B cell (primary cell): ENCODE measurements at regions not wholly inside any gene's neighbourhood (a gene's known extent, or its start where the extent isn't known, plus 50 kb on each side); places are given as distances from the start of the nearest gene placed in this dataset.

Experiments
- ATAC-seq: fragments of 200-7000 bp; cut with Tn5 transposase; one replicate; pipeline ENCODE4 v1.10.0; 2021; ENCODE audit warnings: low read depth, mild to moderate bottlenecking, moderate number of reproducible peaks, moderate library complexity
- CTCF ChIA-PET: fragments of 350-600 bp; sonication (Branson Sonifier 250); formaldehyde crosslinking; loops from one replicate; lab custom pipeline; 2021; ENCODE audit warnings: antibody characterized with exemption, inconsistent platforms; lab: Charles Lee
- POLR2A ChIA-PET: fragments of 350-600 bp; sonication (Branson Sonifier 250); formaldehyde crosslinking; loops from one replicate; lab custom pipeline; 2021; ENCODE audit warnings: antibody characterized with exemption; lab: Charles Lee
- DNase-seq: peaks from one replicate; pipeline ENCODE4 v3.0.0; 2013
- H2AFZ ChIP-seq: 2 replicates; pipeline ENCODE4 v1.6.1; 2012; ENCODE audit warnings: mild to moderate bottlenecking, low read depth, low read length; ENCODE audit not compliant: insufficient read depth, poor library complexity, severe bottlenecking
- H3K27ac ChIP-seq, 2 donors: 1 replicate in 1 of 2; 2 replicates in 1 of 2; pipeline ENCODE4 v1.5.1; 2012 to 2013; ENCODE audit warnings: low read length in 2 of 2, mild to moderate bottlenecking in 2 of 2, moderate library complexity in 1 of 2
- H3K27me3 ChIP-seq, 4 experiments: fragments of 200-600 bp in 1 of 4; sonication (generic) in 1 of 4; replicated peaks in 1 of 4; 1 replicate in 2 of 4; 2 replicates in 2 of 4; pipeline versions ENCODE4 v1.6.1 to v1.7.0; 2013 to 2016; ENCODE audit warnings: low read length in 3 of 4, mild to moderate bottlenecking in 2 of 4, mixed read lengths in 1 of 4, moderate library complexity in 1 of 4; ENCODE audit not compliant: insufficient read depth in 4 of 4, control insufficient read depth in 3 of 4; ENCODE audit errors: control extremely low read depth in 1 of 4
- H3K36me3 ChIP-seq, 2 experiments: replicated peaks in 1 of 2; 1 replicate in 1 of 2; 2 replicates in 1 of 2; pipeline versions ENCODE4 v1.6.1 to v1.7.1; 2013; ENCODE audit warnings: low read length in 1 of 2; ENCODE audit not compliant: insufficient read depth in 2 of 2, control insufficient read depth in 1 of 2; ENCODE audit errors: control extremely low read depth in 1 of 2, extremely low read depth in 1 of 2
- H3K4me1 ChIP-seq, 2 donors: fragments of 200-600 bp in 1 of 2; sonication (generic) in 1 of 2; 1 replicate in 1 of 2; 2 replicates in 1 of 2; pipeline versions ENCODE4 v1.5.1 to v1.6.1; 2013 to 2017; ENCODE audit warnings: low read length in 2 of 2; ENCODE audit not compliant: control insufficient read depth in 2 of 2, insufficient read depth in 2 of 2
- H3K4me2 ChIP-seq: replicated peaks from 2 replicates; pipeline ENCODE3; 2012; ENCODE audit warnings: mild to moderate bottlenecking, low read depth, low read length; ENCODE audit not compliant: poor library complexity, severe bottlenecking
- H3K4me3 ChIP-seq, 5 experiments: fragments of 200-600 bp in 1 of 5; sonication (generic) in 1 of 5; 1 replicate in 3 of 5; 2 replicates in 2 of 5; pipeline versions ENCODE4 v1.5.1 to v1.7.0; 2011 to 2016; ENCODE audit warnings: low read length in 4 of 5, mild to moderate bottlenecking in 4 of 5, low read depth in 2 of 5, control low read depth in 1 of 5, moderate library complexity in 1 of 5; ENCODE audit not compliant: insufficient read depth in 1 of 5; ENCODE audit errors: control extremely low read depth in 1 of 5, extremely low read depth in 1 of 5
- H3K79me2 ChIP-seq: fragments of 200-600 bp; sonication (generic); one replicate; pipeline ENCODE4 v1.6.0; 2016; ENCODE audit warnings: low read length; ENCODE audit not compliant: control insufficient read depth, insufficient read depth
- H3K9ac ChIP-seq: fragments of 200-600 bp; sonication (generic); 2 replicates; pipeline ENCODE4 v1.6.1; 2017; ENCODE audit warnings: mild to moderate bottlenecking, low read length, moderate library complexity
- H3K9me3 ChIP-seq, 3 donors: one replicate each; pipeline versions ENCODE4 v1.6.1 to v1.7.1; 2013; ENCODE audit warnings: low read length in 2 of 3; ENCODE audit not compliant: control insufficient read depth in 2 of 3, insufficient read depth in 1 of 3; ENCODE audit errors: control extremely low read depth in 1 of 3
- H4K20me1 ChIP-seq: 2 replicates; pipeline ENCODE4 v1.6.0; 2012; ENCODE audit warnings: mild to moderate bottlenecking, low read length; ENCODE audit not compliant: insufficient read depth, control insufficient read depth, poor library complexity, severe bottlenecking
- H3K27ac Mint-ChIP-seq: one replicate; pipeline ENCODE4 v1.8.0; 2021; ENCODE audit warnings: mixed read lengths
- H3K27me3 Mint-ChIP-seq: one replicate; pipeline ENCODE4 v1.8.0; 2021; ENCODE audit warnings: mixed read lengths
- H3K4me1 Mint-ChIP-seq: one replicate; pipeline ENCODE4 v1.8.0; 2021; ENCODE audit warnings: mixed read lengths
- H3K4me3 Mint-ChIP-seq: one replicate; pipeline ENCODE4 v1.8.0; 2021; ENCODE audit warnings: mixed read lengths
- H3K9me3 Mint-ChIP-seq: one replicate; pipeline ENCODE4 v1.8.0; 2022; ENCODE audit warnings: mixed read lengths; ENCODE audit not compliant: insufficient read depth
- CTCF ChIP-seq: fragments of 200-600 bp; IDR thresholded peaks from one replicate; pipeline ENCODE4 v1.8.0; 2022; ENCODE audit warnings: antibody characterized with exemption, mild to moderate bottlenecking
- EZH2 ChIP-seq: IDR thresholded peaks from 2 replicates; pipeline ENCODE4 v1.6.1; 2012; ENCODE audit warnings: borderline replicate concordance, low read depth, mild to moderate bottlenecking, moderate library complexity, low read length; ENCODE audit not compliant: insufficient read depth, poor library complexity, severe bottlenecking
- WGBS: methylation state at CpG from one replicate; pipeline ENCODE4 v1.1.5; 2013; ENCODE audit warnings: missing lambda C conversion rate; ENCODE audit not compliant: insufficient coverage; 5-methylcytosine and 5-hydroxymethylcytosine counted together
- intact Hi-C: fragments of 100-400 bp; cut with micrococcal nuclease; formaldehyde crosslinking; loops from one replicate; pipeline ENCODE4 v1.10.0; 2022

GRCh38 chr21:20627594-20627993 lies 370.6 kb upstream of the NCAM2 start:
- Mint-ChIP-seq H3K27me3 (no peaks in the 10 kb centered on the region), H3K4me3 (no peak overlapping the region), H3K9me3 (no peaks in the 10 kb centered on the region), H3K4me1 (no peaks in the 10 kb centered on the region), H3K27ac (no peak overlapping the region)
- no peak for TF ChIP-seq CTCF
- DNase-seq, result no peak
- intact Hi-C loops, result no loop called here
- WGBS, result no CpG with 5 or more reads among the region's 4 CpGs
- ChIA-PET POLR2A (no interaction called here), CTCF (no interaction called here)
- H3K27me3 ChIP-seq, result no peaks in the 10 kb centered on the region
- H3K9me3 ChIP-seq, result peaks cover 0 to 11% (median 2%) of the 10 kb centered on the region in 3 donors
- no peak overlapping the region for H3K4me3 ChIP-seq
- no peaks in the 10 kb centered on the region for H3K79me2 ChIP-seq
- H3K27ac ChIP-seq, result no peak overlapping the region
- no peak overlapping the region for H3K9ac ChIP-seq
- no peaks in the 10 kb centered on the region for H4K20me1 ChIP-seq
- no peaks in the 10 kb centered on the region for H3K4me1 ChIP-seq
- no peak overlapping the region for H3K4me2 ChIP-seq
- H3K36me3 ChIP-seq, result no peaks in the 10 kb centered on the region
- no peak overlapping the region for H2AFZ ChIP-seq
- ATAC-seq, result no peak

- H3K27me3 ChIP-seq, result no peaks in the 10 kb centered on the region
- no peak overlapping the region for H3K9ac ChIP-seq
- H3K79me2 ChIP-seq, result no peaks in the 10 kb centered on the region
- intact Hi-C loops, result no loop called here
- ChIA-PET CTCF (no interaction called here), POLR2A (no interaction called here)
- no peaks in the 10 kb centered on the region for H4K20me1 ChIP-seq
- no peak overlapping the region for H3K27ac ChIP-seq
- H3K4me1 ChIP-seq, result no peaks in the 10 kb centered on the region
- Mint-ChIP-seq H3K4me1 (no peaks in the 10 kb centered on the region), H3K27ac (no peak overlapping the region), H3K9me3 (no peaks in the 10 kb centered on the region), H3K27me3 (no peaks in the 10 kb centered on the region), H3K4me3 (no peak overlapping the region)
- no peak overlapping the region for H2AFZ ChIP-seq
- ATAC-seq (no peak), DNase-seq (no peak)
- peaks cover 0 to 3% (median 1%) of the 10 kb centered on the region in 3 donors for H3K9me3 ChIP-seq
- WGBS, result no CpG with 5 or more reads among the region's 1 CpG
- no peaks in the 10 kb centered on the region for H3K36me3 ChIP-seq
- TF ChIP-seq EZH2, result no peak
- TF ChIP-seq CTCF, result no peak
- no peak overlapping the region for H3K4me3 ChIP-seq
- H3K4me2 ChIP-seq, result no peak overlapping the region
Measured at GRCh38 chr21:20631633-20632032, 366.6 kb upstream of the NCAM2 start.
